ENCODE measurements at regions not wholly inside any gene's neighbourhood (a gene's known extent, or its start where the extent isn't known, plus 50 kb on each side); places are given as distances from the start of the nearest gene placed in this dataset.

- TF ChIP-seq, protein P1, sequence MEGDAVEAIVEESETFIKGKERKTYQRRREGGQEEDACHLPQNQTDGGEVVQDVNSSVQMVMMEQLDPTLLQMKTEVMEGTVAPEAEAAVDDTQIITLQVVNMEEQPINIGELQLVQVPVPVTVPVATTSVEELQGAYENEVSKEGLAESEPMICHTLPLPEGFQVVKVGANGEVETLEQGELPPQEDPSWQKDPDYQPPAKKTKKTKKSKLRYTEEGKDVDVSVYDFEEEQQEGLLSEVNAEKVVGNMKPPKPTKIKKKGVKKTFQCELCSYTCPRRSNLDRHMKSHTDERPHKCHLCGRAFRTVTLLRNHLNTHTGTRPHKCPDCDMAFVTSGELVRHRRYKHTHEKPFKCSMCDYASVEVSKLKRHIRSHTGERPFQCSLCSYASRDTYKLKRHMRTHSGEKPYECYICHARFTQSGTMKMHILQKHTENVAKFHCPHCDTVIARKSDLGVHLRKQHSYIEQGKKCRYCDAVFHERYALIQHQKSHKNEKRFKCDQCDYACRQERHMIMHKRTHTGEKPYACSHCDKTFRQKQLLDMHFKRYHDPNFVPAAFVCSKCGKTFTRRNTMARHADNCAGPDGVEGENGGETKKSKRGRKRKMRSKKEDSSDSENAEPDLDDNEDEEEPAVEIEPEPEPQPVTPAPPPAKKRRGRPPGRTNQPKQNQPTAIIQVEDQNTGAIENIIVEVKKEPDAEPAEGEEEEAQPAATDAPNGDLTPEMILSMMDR (IDR thresholded peaks at IDR 0.05; ENCODE audit: poor library complexity, severe bottlenecking), result no peak
- TF ChIP-seq SMC3 (conservative IDR thresholded peaks at IDR 0.05; ENCODE audit: poor library complexity), result no peak
- no peak for TF ChIP-seq POLR2AphosphoS5 (IDR thresholded peaks at IDR 0.05)
These were observed 244.1 kb downstream of the MYCN start for GRCh38 chr2:16184341-16184890.
